Stimulated activated CD4-positive, alpha-beta T cell treated with anti-CD3 and anti-CD28 coated beads, Interleukin-1b, Interleukin-23, amount 100 ng/mL, for 48 hours (primary cell): ENCODE measurements at regions not wholly inside any gene's neighbourhood (a gene's known extent, or its start where the extent isn't known, plus 50 kb on each side); places are given as distances from the start of the nearest gene placed in this dataset.
"Not testable (repeated sequence)": the region's sequence is repeated elsewhere in the genome, so short reads cannot be mapped to it uniquely, and the experiment has no call there.

Source experiments
- DNase-seq: peaks from one replicate; pipeline ENCODE4 v3.0.0-alpha.2; 2020

DNA sequence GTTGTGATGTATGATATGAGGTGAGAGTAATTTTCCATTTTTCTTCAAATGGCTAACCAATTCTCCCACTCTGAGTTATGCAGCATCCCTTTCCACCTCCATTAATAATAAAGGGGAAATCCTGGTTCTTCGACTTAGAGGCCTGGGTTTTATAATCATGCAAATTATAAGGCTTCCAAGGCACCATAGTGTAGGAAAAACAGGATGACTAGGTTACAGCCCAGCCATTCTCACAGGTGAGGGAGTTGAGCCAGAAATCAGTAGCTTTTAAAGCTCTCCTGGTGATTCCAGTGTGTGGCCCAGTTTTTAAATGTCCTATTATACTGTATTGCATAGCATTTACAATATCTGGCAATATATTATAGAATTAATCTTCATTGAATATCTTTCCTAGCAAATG lies 203.1 kb downstream of the ARHGEF9 start:
- DNase-seq, result no peak

GRCh38 chrX:63581398-63581797 lies 203.6 kb downstream of the ARHGEF9 start:
- DNase-seq, result no peak

- no peak for DNase-seq
Observed at GRCh38 chrX:63576533-63576932, 208.5 kb downstream of the ARHGEF9 start.

DNA sequence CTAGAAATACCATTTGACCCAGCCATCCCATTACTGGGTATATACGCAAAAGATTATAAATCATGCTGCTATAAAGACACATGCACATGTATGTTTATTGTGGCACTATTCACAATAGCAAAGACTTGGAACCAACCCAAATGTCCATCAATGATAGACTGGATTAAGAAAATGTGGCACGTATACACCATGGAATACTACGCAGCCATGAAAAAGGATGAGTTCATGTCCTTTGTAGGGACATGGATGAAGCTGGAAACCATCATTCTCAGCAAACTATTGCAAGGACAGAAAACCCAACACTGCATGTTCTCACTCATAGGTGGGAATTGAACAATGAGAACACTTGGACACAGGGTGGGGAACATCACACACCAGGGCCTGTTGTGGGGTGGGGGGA lies 209.3 kb downstream of the ARHGEF9 start:
- DNase-seq, result not testable (repeated sequence)

DNA sequence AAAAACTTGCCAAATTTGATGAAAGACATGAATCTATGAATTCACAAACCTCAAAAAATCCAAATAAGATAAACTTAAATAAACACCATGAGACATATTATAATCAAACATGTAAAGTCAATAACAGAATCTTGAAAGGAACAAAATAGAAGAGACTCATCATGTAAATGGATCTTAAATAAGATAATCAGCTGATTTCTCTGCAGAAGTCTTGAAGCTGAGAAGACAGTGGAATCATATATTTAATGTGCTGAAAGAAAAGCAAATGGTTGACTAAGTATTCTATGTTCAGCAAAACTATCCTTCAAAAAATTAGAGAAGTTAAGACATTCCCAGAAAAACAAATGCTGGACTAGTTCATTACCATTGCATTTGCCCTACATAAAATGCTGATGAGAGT lies 215.7 kb upstream of the SPIN4 start:
- DNase-seq, result no peak

- no peak for DNase-seq
Observed at GRCh38 chrX:63561425-63561824, 210.3 kb upstream of the SPIN4 start.

DNA sequence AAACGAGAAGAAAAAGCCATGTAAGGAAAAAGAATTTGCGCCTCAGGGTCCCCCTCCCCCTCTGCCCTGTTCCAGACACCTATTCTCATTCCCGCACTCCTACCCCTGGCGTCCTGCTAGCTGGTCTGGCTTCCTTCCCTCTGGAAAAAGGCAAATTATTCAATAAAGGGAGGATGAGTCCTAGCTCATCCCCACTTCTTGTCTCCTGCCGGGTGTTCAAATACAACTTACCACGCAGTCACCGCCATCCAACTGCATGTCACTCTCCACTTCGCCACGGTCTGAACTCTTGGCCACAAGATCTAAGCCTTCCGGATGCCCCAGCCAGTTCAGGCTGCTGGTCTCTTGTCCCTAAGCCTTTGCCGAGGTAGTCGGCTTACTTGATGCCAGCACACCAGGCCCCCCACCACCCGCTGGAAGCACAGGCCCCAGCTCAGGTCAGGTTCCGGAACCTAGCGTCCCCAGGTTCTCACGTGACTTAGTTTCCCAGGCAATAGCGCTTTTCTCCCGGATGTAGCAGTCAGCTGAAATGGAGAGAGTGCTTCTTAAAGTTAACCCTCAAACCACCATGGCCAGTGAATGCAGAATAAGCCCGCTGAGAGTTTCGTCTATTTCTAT lies 209.6 kb upstream of the SPIN4 start:
- peak; percentile 60 for DNase-seq

DNA sequence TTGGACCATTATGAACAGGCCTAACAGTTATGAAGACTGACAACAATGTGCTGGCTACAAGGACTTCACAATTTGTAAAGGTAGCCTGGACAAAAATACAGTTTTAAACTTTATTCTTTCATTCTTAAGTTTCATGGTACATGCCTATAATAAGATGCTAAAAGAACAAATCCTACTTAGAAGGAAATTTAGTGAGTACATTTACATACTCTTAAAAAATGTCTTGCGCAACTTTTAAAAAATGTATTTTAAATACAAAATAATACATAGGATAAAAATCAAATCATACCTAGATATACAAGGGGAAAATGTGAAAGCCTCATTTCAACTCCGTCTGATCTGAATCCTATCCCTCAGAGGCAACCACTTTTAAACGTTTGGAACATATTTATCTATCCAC lies 200.7 kb upstream of the SPIN4 start:
- no peak for DNase-seq

DNA sequence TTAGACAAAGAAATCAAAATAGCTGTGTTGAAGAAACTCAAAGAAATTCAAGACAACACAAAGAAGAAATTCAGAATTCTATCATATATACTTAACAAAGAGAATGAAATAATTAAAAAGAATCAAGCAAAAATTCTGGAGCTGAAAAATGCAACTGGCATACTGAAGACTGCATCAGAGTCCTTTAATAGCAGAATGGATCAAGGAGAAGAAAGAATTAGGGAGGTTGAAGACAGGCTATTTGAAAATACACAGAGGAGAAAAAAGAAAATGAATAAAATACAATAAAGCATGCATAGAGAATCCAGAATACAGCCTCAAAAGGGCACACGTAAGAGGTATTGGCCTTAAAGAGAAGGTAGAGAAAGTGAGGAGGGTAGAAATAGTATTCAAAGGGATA lies 179.5 kb upstream of the SPIN4 start:
- no peak for DNase-seq

GRCh38 chrX:63529961-63530360 lies 178.8 kb upstream of the SPIN4 start:
- DNase-seq, result no peak

DNA sequence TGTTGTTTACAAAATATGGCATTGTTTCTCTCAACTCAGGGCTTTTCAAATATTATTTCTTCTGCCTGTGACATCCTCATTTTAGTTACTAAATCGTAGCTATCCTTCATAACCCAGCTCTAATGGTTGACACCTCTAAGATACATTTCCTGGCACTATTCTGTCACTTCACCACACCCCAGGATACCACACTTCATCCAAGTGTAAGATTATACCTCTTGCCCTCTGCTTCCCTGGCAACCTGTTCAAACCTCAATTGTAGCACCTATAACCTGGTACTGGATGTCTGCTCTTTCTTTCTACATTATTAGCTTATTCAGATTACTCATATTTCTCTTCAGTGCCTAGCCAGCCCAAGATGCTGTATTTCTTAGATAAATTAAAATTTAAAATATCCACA lies 175.7 kb upstream of the SPIN4 start:
- no peak for DNase-seq

DNA sequence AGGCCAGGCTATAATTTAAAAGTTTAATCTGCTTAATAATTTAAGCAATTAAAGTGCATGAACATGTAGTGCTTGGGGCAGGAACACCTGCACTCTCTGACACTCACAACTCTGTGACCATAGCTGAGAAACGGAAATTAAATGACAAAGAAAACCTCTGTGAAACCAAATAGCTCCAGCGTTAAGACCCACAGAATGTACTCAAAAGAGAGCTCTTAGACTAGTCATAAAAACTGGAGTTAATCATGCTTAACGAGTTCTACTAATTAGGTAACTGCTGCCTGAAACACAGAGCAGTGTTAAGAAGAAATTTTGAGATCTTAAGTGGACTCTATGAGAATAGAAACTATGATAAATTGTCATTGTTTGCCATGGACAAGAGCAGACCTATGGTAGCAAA lies 174.4 kb upstream of the SPIN4 start:
- no peak for DNase-seq

DNA sequence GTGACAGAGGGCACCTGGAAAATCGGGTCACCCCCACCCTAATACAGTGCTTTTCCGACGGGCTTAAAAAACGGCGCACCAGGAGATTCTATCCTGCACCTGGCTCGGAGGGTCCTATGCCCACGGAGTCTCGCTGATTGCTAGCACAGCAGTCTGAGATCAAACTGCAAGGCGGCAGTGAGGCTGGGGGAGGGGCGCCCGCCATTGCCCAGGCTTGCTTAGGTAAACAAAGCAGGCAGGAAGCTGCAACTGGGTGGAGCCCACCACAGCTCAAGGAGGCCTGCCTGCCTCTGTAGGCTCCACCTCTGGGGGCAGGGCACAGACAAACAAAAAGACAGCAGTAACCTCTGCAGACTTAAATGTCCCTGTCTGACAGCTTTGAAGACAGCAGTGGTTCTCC lies 168.2 kb upstream of the SPIN4 start:
- not testable (repeated sequence) for DNase-seq

- no peak for DNase-seq
Observed at GRCh38 chrX:63514569-63515080, 163.5 kb upstream of the SPIN4 start.

GRCh38 chrX:63513825-63514568 lies 162.9 kb upstream of the SPIN4 start:
- no peak for DNase-seq

GRCh38 chrX:63511361-63511760 lies 160.2 kb upstream of the SPIN4 start:
- DNase-seq, result no peak

GRCh38 chrX:63508668-63509067 lies 157.5 kb upstream of the SPIN4 start:
- DNase-seq, result no peak

- DNase-seq, result no peak
Observed at GRCh38 chrX:63506320-63506719, 155.2 kb upstream of the SPIN4 start.

GRCh38 chrX:63503541-63503940 lies 152.4 kb upstream of the SPIN4 start:
- DNase-seq, result no peak

DNA sequence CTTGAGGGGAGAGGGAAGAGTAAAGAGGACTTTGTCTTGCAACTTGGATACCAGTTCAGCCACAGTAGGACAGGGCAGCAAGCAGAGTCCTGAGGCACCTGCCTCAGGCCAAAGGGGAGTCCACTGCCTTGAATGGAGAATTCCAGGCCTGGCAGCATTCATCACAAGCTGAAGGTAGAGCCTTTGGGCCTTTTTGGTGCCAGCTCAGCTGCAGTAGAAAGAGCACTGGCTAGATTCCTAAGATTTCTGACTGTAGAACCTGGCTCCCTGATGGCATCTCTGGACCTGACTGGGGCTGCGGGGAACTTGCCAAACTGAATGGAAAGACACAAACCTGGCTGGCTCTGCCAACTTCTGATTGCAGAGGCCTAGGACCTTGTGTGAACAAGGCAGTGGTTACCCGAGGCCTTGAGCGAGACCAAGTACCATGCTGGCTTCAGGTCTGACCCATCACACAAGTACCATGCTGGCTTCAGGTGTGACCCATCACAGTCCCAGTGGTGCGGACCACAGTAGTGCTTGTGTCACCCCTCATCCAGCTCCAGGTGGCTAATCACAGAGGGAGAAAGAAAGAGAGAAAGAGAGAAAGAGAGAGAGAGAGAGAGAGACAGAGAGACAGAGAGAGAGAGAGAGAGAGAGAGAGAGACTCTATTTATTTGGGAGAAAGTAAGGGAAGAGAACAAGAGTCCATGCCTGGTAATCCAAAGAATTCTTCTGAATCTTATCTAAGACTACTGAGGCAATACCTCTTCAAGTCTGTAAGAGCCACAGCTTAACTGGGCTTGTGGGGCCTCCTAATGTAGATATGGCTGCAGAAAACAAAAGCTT lies 137.6 kb upstream of the SPIN4 start:
- DNase-seq, result no peak

DNA sequence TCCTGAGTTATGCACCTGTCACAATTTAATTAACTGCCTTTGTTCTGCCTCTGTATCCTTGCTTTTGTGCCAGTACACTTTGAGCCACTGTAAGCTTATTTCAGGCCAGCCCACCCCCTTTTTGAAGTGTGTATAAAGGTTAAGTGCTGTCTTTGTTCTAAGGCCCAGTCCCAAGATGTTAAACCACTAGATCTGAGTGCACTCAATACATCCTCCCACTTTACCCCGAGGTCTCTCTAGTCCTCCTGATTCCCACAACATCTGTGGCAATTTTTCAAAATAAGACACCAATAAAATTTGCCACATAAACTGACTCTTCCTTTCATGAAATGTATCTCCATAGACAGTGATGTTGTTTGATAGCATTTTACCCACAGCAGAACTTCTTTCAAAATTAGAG lies 124.1 kb upstream of the SPIN4 start:
- DNase-seq, result no peak

DNA sequence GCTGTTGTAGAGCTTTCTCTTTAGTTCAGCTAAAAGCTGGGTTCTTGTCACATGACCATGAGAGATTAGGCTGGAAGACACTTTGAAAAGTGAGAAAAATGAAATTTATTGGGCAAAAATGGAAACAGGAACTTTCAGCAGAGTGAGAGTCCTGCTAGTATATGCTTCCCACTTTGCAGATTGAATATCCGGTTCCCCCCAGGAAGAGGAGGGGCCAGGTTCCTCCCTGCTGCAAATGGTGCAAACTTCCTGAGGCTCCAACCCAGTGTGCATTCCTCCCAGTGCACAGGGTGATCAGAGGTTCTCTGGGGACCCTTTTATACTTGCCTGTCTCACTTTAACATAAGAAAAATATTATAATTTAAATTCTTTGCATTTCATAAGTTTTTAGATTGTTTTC lies 119.9 kb upstream of the SPIN4 start:
- DNase-seq, result no peak

GRCh38 chrX:63470506-63470905 lies 119.4 kb upstream of the SPIN4 start:
- DNase-seq, result no peak

- no peak for DNase-seq
Observed at GRCh38 chrX:63466690-63467089, 115.6 kb upstream of the SPIN4 start.
